Lower lobe of right lung (tissue), 2 donors: ENCODE measurements at regions not wholly inside any gene's neighbourhood (a gene's known extent, or its start where the extent isn't known, plus 50 kb on each side); places are given as distances from the start of the nearest gene placed in this dataset.

Source experiments
- ATAC-seq, 2 donors: fragments of 200-7000 bp; cut with Tn5 transposase; one replicate each; pipeline ENCODE4 v1.9.1; 2020 to 2022; ENCODE audit warnings: mild to moderate bottlenecking in 2 of 2, moderate library complexity in 2 of 2
- DNase-seq: peaks from one replicate; pipeline ENCODE4 v3.0.0-alpha.2; 2020
- H3K27ac ChIP-seq: fragments of 200-600 bp; one replicate; pipeline ENCODE4 v1.8.0; 2022
- H3K27me3 ChIP-seq: fragments of 200-600 bp; one replicate; pipeline ENCODE4 v1.8.0; 2022; ENCODE audit warnings: low read depth
- H3K36me3 ChIP-seq: fragments of 200-600 bp; one replicate; pipeline ENCODE4 v1.8.0; 2022; ENCODE audit warnings: mild to moderate bottlenecking
- H3K4me1 ChIP-seq: fragments of 200-600 bp; one replicate; pipeline ENCODE4 v1.8.0; 2022
- H3K4me3 ChIP-seq: fragments of 200-600 bp; one replicate; pipeline ENCODE4 v1.8.0; 2022; ENCODE audit warnings: mild to moderate bottlenecking
- H3K9me3 ChIP-seq: fragments of 200-600 bp; one replicate; pipeline ENCODE4 v1.8.0; 2022
- CTCF ChIP-seq: fragments of 200-600 bp; IDR thresholded peaks from one replicate; pipeline ENCODE4 v1.8.0; 2022; ENCODE audit warnings: antibody characterized with exemption, mild to moderate bottlenecking
- intact Hi-C: fragments of 100-400 bp; cut with DNase I; formaldehyde crosslinking; loops from one replicate; pipeline ENCODE4 v1.11.0; 2022
- donor health status: DM: no; HTN: yes; CAD: no; lungs with severe emphysema.

- ATAC-seq (no peak), DNase-seq (no peak)
- Histone ChIP-seq H3K4me1 (no peaks in the 10 kb centered on the region), H3K9me3 (no peaks in the 10 kb centered on the region), H3K27me3 (peaks cover 21% of the 10 kb centered on the region), H3K27ac (no peak overlapping the region), H3K4me3 (no peak overlapping the region), H3K36me3 (no peaks in the 10 kb centered on the region)
- intact Hi-C loops: no loop called here
- TF ChIP-seq CTCF: no peak
These were observed 310.9 kb downstream of the MATN1 start for GRCh38 chr1:30412241-30413110.

- TF ChIP-seq CTCF: no peak
- ATAC-seq: no peak
- H3K4me3 ChIP-seq: no peak overlapping the region
- no peak for DNase-seq
- no peaks in the 10 kb centered on the region for H3K9me3 ChIP-seq
- intact Hi-C loops: no loop called here
- no peak overlapping the region for H3K27ac ChIP-seq
- H3K4me1 ChIP-seq: no peaks in the 10 kb centered on the region
- H3K36me3 ChIP-seq: no peaks in the 10 kb centered on the region
- peaks cover 18% of the 10 kb centered on the region for H3K27me3 ChIP-seq
These were observed 312.2 kb downstream of the MATN1 start for GRCh38 chr1:30411206-30411605.

GRCh38 chr1:30410153-30410851, 313.1 kb downstream of the MATN1 start:
- Histone ChIP-seq H3K36me3 (no peaks in the 10 kb centered on the region), H3K4me3 (no peak overlapping the region), H3K27me3 (peaks cover 17% of the 10 kb centered on the region), H3K4me1 (no peaks in the 10 kb centered on the region), H3K9me3 (no peaks in the 10 kb centered on the region), H3K27ac (no peak overlapping the region)
- intact Hi-C loops: no loop called here
- ATAC-seq (no peak), DNase-seq (no peak)
- no peak for TF ChIP-seq CTCF

- H3K4me1 ChIP-seq: no peaks in the 10 kb centered on the region
- intact Hi-C loops: no loop called here
- no peak for DNase-seq
- no peak for ATAC-seq
- H3K9me3 ChIP-seq: no peaks in the 10 kb centered on the region
- H3K27ac ChIP-seq: no peak overlapping the region
- no peaks in the 10 kb centered on the region for H3K36me3 ChIP-seq
- no peak for TF ChIP-seq CTCF
- H3K4me3 ChIP-seq: no peak overlapping the region
- H3K27me3 ChIP-seq: peaks cover 13% of the 10 kb centered on the region
These were observed 313.8 kb downstream of the MATN1 start for GRCh38 chr1:30409476-30410152.

GRCh38 chr1:30407865-30408580, 315.4 kb downstream of the MATN1 start:
- Histone ChIP-seq H3K9me3 (no peaks in the 10 kb centered on the region), H3K4me1 (no peaks in the 10 kb centered on the region), H3K27ac (no peak overlapping the region), H3K36me3 (no peaks in the 10 kb centered on the region), H3K4me3 (no peak overlapping the region), H3K27me3 (peaks cover 13% of the 10 kb centered on the region)
- intact Hi-C loops: no loop called here
- TF ChIP-seq CTCF: no peak
- DNase-seq (no peak), ATAC-seq (no peak)
